HepG2 (cell line): ENCODE measurements at regions not wholly inside any gene's neighbourhood (a gene's known extent, or its start where the extent isn't known, plus 50 kb on each side); places are given as distances from the start of the nearest gene placed in this dataset.

Experiments used
- ATAC-seq: fragments of 200-7000 bp; cut with Tn5 transposase; 3 replicates; pipeline ENCODE4 v1.9.1; 2020; ENCODE audit warnings: mild to moderate bottlenecking, moderate library complexity
- BruUV-seq: library from RNA; stranded (reverse); fragments of 400-500 nt; replicated peaks from 2 replicates; lab custom pipeline; 2021; lab: Mats Ljungman, UMichigan
- CTCF ChIA-PET: fragments of 300-600 bp; formaldehyde crosslinking; extraction: SDS; loops from one replicate; lab custom pipeline; 2021; ENCODE audit warnings: low total read pairs, inconsistent platforms, low intra/inter-chr PET ratio; lab: Yijun Ruan, JAX
- POLR2A ChIA-PET: fragments of 350-600 bp; sonication (Branson Sonifier 250); formaldehyde crosslinking; loops from one replicate; lab custom pipeline; 2020; ENCODE audit warnings: antibody characterized with exemption, inconsistent platforms; lab: Yijun Ruan, JAX
- DNase-seq: peaks from one replicate; pipeline ENCODE4 v3.0.0-alpha.2; 2015; ENCODE audit warnings: low spot score
- FAIRE-seq: peaks from 3 replicates; lab custom pipeline; 2011; peaks lifted over from hg19 to GRCh38; lab: Jason Lieb, UNC
- H2AFZ ChIP-seq: one replicate; pipeline ENCODE4 v1.6.1; 2011; ENCODE audit warnings: low read length, inconsistent platforms
- H3K27ac ChIP-seq: fragments of 300-600 bp; 3 replicates; pipeline ENCODE4 v1.8.0; 2011; ENCODE audit warnings: mixed run types, mild to moderate bottlenecking, mixed read lengths, low read length, inconsistent platforms; ENCODE audit not compliant: insufficient read depth; ENCODE audit errors: extremely low read length
- H3K27me3 ChIP-seq, 2 experiments: fragments of 200-600 bp in 1 of 2; 2 replicates in 1 of 2; 3 replicates in 1 of 2; pipeline versions ENCODE4 v1.6.0 to v1.8.0; 2011; ENCODE audit warnings: low read length in 2 of 2, mild to moderate bottlenecking in 2 of 2, moderate library complexity in 2 of 2, inconsistent platforms in 1 of 2; ENCODE audit not compliant: insufficient read depth in 2 of 2, control insufficient read depth in 1 of 2
- H3K36me3 ChIP-seq, 2 experiments: fragments of 200-600 bp in 1 of 2; replicated peaks in 1 of 2; 2 replicates in 1 of 2; 3 replicates in 1 of 2; pipeline versions ENCODE4 v1.5.1 to v1.8.0; 2011; ENCODE audit warnings: low read length in 2 of 2, inconsistent platforms in 1 of 2; ENCODE audit not compliant: insufficient read depth in 2 of 2, control insufficient read depth in 1 of 2
- H3K4me1 ChIP-seq: 2 replicates; pipeline ENCODE4 v1.5.1; 2012; ENCODE audit warnings: low read length, inconsistent platforms; ENCODE audit not compliant: insufficient read depth
- H3K4me2 ChIP-seq: 2 replicates; pipeline ENCODE4 v1.6.0; 2011; ENCODE audit warnings: low read depth, low read length, inconsistent platforms
- H3K4me3 ChIP-seq, 3 experiments: fragments of 200-600 bp in 1 of 3; sonication (generic), shearing (Covaris generic) in 1 of 3; replicated peaks in 1 of 3; 2 replicates each; pipeline ENCODE4 v1.5.1; 2011 to 2016; ENCODE audit warnings: low read length in 3 of 3, inconsistent platforms in 2 of 3, low read depth in 2 of 3, mild to moderate bottlenecking in 2 of 3, control low read depth in 1 of 3, mixed read lengths in 1 of 3; ENCODE audit not compliant: insufficient read depth in 1 of 3
- H3K79me2 ChIP-seq: one replicate; pipeline ENCODE4 v1.6.1; 2011; ENCODE audit warnings: low read length, inconsistent platforms; ENCODE audit not compliant: insufficient read depth
- H3K9ac ChIP-seq: 2 replicates; pipeline ENCODE4 v1.6.0; 2011; ENCODE audit warnings: mild to moderate bottlenecking, low read depth, low read length, inconsistent platforms; ENCODE audit not compliant: insufficient read depth
- H3K9me3 ChIP-seq: 2 replicates; pipeline ENCODE4 v1.5.1; 2012; ENCODE audit warnings: mild to moderate bottlenecking, low read length
- H4K20me1 ChIP-seq: 2 replicates; pipeline ENCODE4 v1.6.0; 2011; ENCODE audit warnings: inconsistent platforms, mild to moderate bottlenecking, low read length, moderate library complexity; ENCODE audit not compliant: insufficient read depth
- CREBL2 ChIP-seq: sonication (generic); formaldehyde crosslinking; IDR thresholded peaks from 2 replicates; pipeline ENCODE4 v1.8.1; 2023; ENCODE audit warnings: missing genetic modification reagents, mild to moderate bottlenecking, borderline replicate concordance
- ETV5 ChIP-seq: IDR thresholded peaks from 2 replicates; pipeline ENCODE4 v1.6.1; 2018; ENCODE audit warnings: missing biosample characterization, missing genetic modification reagents, inconsistent platforms, borderline replicate concordance
- HNRNPL ChIP-seq: fragments of 200-400 bp; formaldehyde crosslinking; IDR thresholded peaks from 2 replicates; pipeline ENCODE4 v1.6.1; 2017; ENCODE audit warnings: mild to moderate bottlenecking, low read depth, low read length
- KLF11 ChIP-seq: IDR thresholded peaks from 2 replicates; pipeline ENCODE4 v1.6.1; 2016; ENCODE audit warnings: missing compliant biosample characterization
- MLLT10 ChIP-seq: sonication (generic); formaldehyde crosslinking; IDR thresholded peaks from 2 replicates; pipeline ENCODE4 v1.4.0; 2020; ENCODE audit warnings: missing genetic modification reagents
- NFE2L2 ChIP-seq: fragments of 150-350 bp; IDR thresholded peaks from 2 replicates; pipeline ENCODE4 v1.6.1; 2014; ENCODE audit warnings: low read length
- POLR2A ChIP-seq, 2 experiments: IDR thresholded peaks; 2 replicates each; pipeline ENCODE4 v1.6.1; 2011; ENCODE audit warnings: low read depth in 2 of 2, low read length in 2 of 2, mild to moderate bottlenecking in 1 of 2, moderate library complexity in 1 of 2; ENCODE audit not compliant: insufficient read depth in 1 of 2
- RFX1 ChIP-seq: fragments of 450-650 bp; IDR thresholded peaks from 2 replicates; pipeline ENCODE4 v1.6.1; 2017
- SRSF1 ChIP-seq: fragments of 200-400 bp; formaldehyde crosslinking; optimal IDR thresholded peaks from 2 replicates; pipeline ENCODE3; 2017; ENCODE audit warnings: mild to moderate bottlenecking, low read depth, low read length, moderate library complexity
- ZBTB39 ChIP-seq: sonication (generic); formaldehyde crosslinking; IDR thresholded peaks from 2 replicates; pipeline ENCODE4 v1.5.0; 2020; ENCODE audit warnings: missing genetic modification reagents
- ZMYM3 ChIP-seq: sonication (generic); formaldehyde crosslinking; IDR thresholded peaks from 2 replicates; pipeline ENCODE4 v1.5.1; 2020; ENCODE audit warnings: mild to moderate bottlenecking, missing genetic modification reagents
- WGBS: methylation state at CpG from one replicate; pipeline ENCODE4 v1.1.6; 2017; ENCODE audit warnings: low lambda C conversion rate; 5-methylcytosine and 5-hydroxymethylcytosine counted together
- in situ Hi-C: cut with HindIII; loops from 2 replicates; pipeline ENCODE4 v1.10.0; 2017; ENCODE audit warnings: low pct_unique_long_range_greater_than_20kb; ENCODE audit not compliant: extremely low pct_ligation_motif_present
- intact Hi-C: fragments of 100-400 bp; cut with micrococcal nuclease; formaldehyde crosslinking; loops from one replicate; pipeline ENCODE4 v1.10.0; 2022; ENCODE audit not compliant: unreplicated experiment
- TF ChIP-seq, protein P1 (sequence below): sonication (generic); formaldehyde crosslinking; IDR thresholded peaks from 2 replicates; pipeline ENCODE4 v1.4.0; 2020; ENCODE audit warnings: mild to moderate bottlenecking, missing genetic modification reagents
- TF ChIP-seq, protein P2 (sequence below): sonication (generic); formaldehyde crosslinking; IDR thresholded peaks from 2 replicates; pipeline ENCODE4 v1.4.0; 2020; ENCODE audit warnings: mild to moderate bottlenecking, missing genetic modification reagents

- H3K4me3 ChIP-seq: no peak overlapping the region
- no peak overlapping the region for H3K27ac ChIP-seq
- in situ Hi-C loops: no loop called here
- H3K79me2 ChIP-seq: no peaks in the 10 kb centered on the region
- H3K9me3 ChIP-seq: peaks cover 13% of the 10 kb centered on the region; the same call in 1 of the 2 replicates
- CTCF ChIA-PET: no interaction called here
- TF ChIP-seq ZMYM3 (CRISPR knock-in tag): no peak
- no peak for TF ChIP-seq NFE2L2
- TF ChIP-seq, protein P1, sequence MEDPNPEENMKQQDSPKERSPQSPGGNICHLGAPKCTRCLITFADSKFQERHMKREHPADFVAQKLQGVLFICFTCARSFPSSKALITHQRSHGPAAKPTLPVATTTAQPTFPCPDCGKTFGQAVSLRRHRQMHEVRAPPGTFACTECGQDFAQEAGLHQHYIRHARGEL (CRISPR knock-in tag): no peak
- TF ChIP-seq RFX1: no peak
- TF ChIP-seq, all 625 proteins: peak for 0
- no peak for DNase-seq
- no peak overlapping the region for H3K4me2 ChIP-seq
- no peak overlapping the region for H2AFZ ChIP-seq
- POLR2A ChIA-PET: no interaction called here
- intact Hi-C loops: no loop called here
- no peak overlapping the region for H3K9ac ChIP-seq
- no peaks in the 10 kb centered on the region for H3K4me1 ChIP-seq
- H3K27me3 ChIP-seq: no peaks in the 10 kb centered on the region; a peak in 1 of 5 replicates
- H4K20me1 ChIP-seq: no peaks in the 10 kb centered on the region
- 30% methylated on average over 2 of the region's 2 CpGs for WGBS
- no peak for ATAC-seq
- BruUV-seq: no TSS peak
- FAIRE-seq: no peak
- no peaks in the 10 kb centered on the region for H3K36me3 ChIP-seq
Observed at GRCh38 chr5:89823046-89823445, 586.5 kb downstream of the CETN3 start.

DNA sequence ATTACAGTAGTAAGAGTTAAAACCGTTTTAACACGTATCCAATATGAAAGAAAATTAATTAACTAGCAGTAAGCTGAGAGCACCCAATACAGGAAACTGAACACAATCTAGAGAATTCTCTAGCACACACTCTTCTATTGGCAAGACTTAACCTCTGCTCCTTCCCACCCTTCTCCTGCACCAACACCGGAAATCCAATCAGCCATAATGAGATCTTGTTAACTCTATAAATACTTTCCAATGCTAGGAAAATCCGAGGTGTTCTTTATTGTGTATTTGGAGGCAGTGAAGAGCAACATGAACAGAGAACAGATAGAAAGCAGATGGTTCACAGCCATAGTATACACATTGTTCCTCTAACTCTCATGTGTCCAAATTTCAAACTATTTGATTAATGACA lies 591.7 kb downstream of the CETN3 start:
- H3K27ac ChIP-seq: no peak overlapping the region
- no peaks in the 10 kb centered on the region for H3K27me3 ChIP-seq
- H3K9ac ChIP-seq: no peak overlapping the region
- H3K9me3 ChIP-seq: peaks cover 10% of the 10 kb centered on the region; the same call in 1 of the 2 replicates
- ATAC-seq (no peak), FAIRE-seq (no peak), DNase-seq (no peak)
- ChIA-PET CTCF (no interaction called here), POLR2A (no interaction called here)
- H3K4me1 ChIP-seq: no peaks in the 10 kb centered on the region
- H3K4me2 ChIP-seq: no peak overlapping the region
- H3K36me3 ChIP-seq: no peaks in the 10 kb centered on the region
- no peaks in the 10 kb centered on the region for H4K20me1 ChIP-seq
- in situ Hi-C loops (no loop called here), intact Hi-C loops (no loop called here)
- BruUV-seq: no TSS peak
- H2AFZ ChIP-seq: no peak overlapping the region
- WGBS: 8% methylated on average over 4 of the region's 4 CpGs
- no peak overlapping the region for H3K4me3 ChIP-seq
- no peaks in the 10 kb centered on the region for H3K79me2 ChIP-seq
- TF ChIP-seq SRSF1 (no peak), ETV5 (CRISPR knock-in tag) (no peak), CREBL2 (no peak), ZBTB39 (CRISPR knock-in tag) (no peak), MLLT10 (CRISPR knock-in tag) (no peak), POLR2A (IDR thresholded peaks at IDR 0.05; ENCODE audit: insufficient read depth in 1 of 2, low read depth in 2 of 2, low read length in 2 of 2) (no peak), HNRNPL (no peak), KLF11 (no peak)
- TF ChIP-seq, protein P2, sequence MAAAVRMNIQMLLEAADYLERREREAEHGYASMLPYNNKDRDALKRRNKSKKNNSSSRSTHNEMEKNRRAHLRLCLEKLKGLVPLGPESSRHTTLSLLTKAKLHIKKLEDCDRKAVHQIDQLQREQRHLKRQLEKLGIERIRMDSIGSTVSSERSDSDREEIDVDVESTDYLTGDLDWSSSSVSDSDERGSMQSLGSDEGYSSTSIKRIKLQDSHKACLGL (CRISPR knock-in tag): no peak
